SK-N-SH treated with all-trans-retinoic acid at 6 μM for 48 hours (cell line): ENCODE measurements at regions not wholly inside any gene's neighbourhood (a gene's known extent, or its start where the extent isn't known, plus 50 kb on each side); places are given as distances from the start of the nearest gene placed in this dataset.

ENCODE experiments used
- ATAC-seq: fragments of 200-7000 bp; cut with Tn5 transposase; 3 replicates; pipeline ENCODE4 v1.9.1; 2020; ENCODE audit warnings: mild to moderate bottlenecking, moderate library complexity
- ARNTL ChIP-seq: fragments of 450-650 bp; formaldehyde crosslinking; IDR thresholded peaks from 2 replicates; pipeline ENCODE4 v1.5.0; 2020; ENCODE audit warnings: low read depth, mild to moderate bottlenecking, moderate library complexity, borderline replicate concordance
- CSDC2 ChIP-seq: fragments of 250-450 bp; sonication (Bioruptor Pico); IDR thresholded peaks from 2 replicates; pipeline ENCODE4 v1.5.0; 2020; ENCODE audit warnings: mild to moderate bottlenecking, moderate library complexity
- ESRRG ChIP-seq: fragments of 250-450 bp; sonication (Bioruptor Pico); IDR thresholded peaks from 2 replicates; pipeline ENCODE4 v1.6.1; 2021; ENCODE audit warnings: mild to moderate bottlenecking
- GLIS3 ChIP-seq: fragments of 250-450 bp; sonication (Bioruptor Pico); IDR thresholded peaks from 2 replicates; pipeline ENCODE4 v1.5.0; 2020; ENCODE audit warnings: mild to moderate bottlenecking, moderate library complexity
- ISL1 ChIP-seq: fragments of 250-450 bp; sonication (Bioruptor Pico); IDR thresholded peaks from 2 replicates; pipeline ENCODE4 v2.1.2; 2022; ENCODE audit warnings: mild to moderate bottlenecking, moderate library complexity
- PPARA ChIP-seq: fragments of 250-450 bp; sonication (Bioruptor Pico); IDR thresholded peaks from 2 replicates; pipeline ENCODE4 v1.5.0; 2020; ENCODE audit warnings: mild to moderate bottlenecking, borderline replicate concordance
- SNAI2 ChIP-seq: fragments of 250-450 bp; sonication (Bioruptor Pico); IDR thresholded peaks from 2 replicates; pipeline ENCODE4 v1.5.0; 2020; ENCODE audit warnings: mild to moderate bottlenecking, moderate library complexity
- TCF4 ChIP-seq: fragments of 250-450 bp; sonication (Bioruptor Pico); IDR thresholded peaks from 2 replicates; pipeline ENCODE4 v1.8.0; 2021; ENCODE audit warnings: mild to moderate bottlenecking, moderate library complexity, borderline replicate concordance
- TOX ChIP-seq: fragments of 250-450 bp; sonication (Bioruptor Pico); IDR thresholded peaks from 2 replicates; pipeline ENCODE4 v1.8.0; 2021; ENCODE audit warnings: mild to moderate bottlenecking, moderate library complexity, borderline replicate concordance
- ZC3H10 ChIP-seq: fragments of 250-450 bp; sonication (Bioruptor Pico); IDR thresholded peaks from 2 replicates; pipeline ENCODE4 v1.5.1; 2021; ENCODE audit warnings: mild to moderate bottlenecking, moderate library complexity
- ZFP3 ChIP-seq: fragments of 250-450 bp; sonication (Bioruptor Pico); IDR thresholded peaks from 2 replicates; pipeline ENCODE4 v1.5.0; 2020; ENCODE audit warnings: mild to moderate bottlenecking, moderate library complexity
- ZFP30 ChIP-seq: fragments of 450-650 bp; formaldehyde crosslinking; IDR thresholded peaks from 2 replicates; pipeline ENCODE4 v1.5.0; 2022; ENCODE audit warnings: mild to moderate bottlenecking, moderate library complexity
- ZNF565 ChIP-seq: fragments of 450-650 bp; formaldehyde crosslinking; conservative IDR thresholded peaks from 2 replicates; pipeline ENCODE4 v1.5.0; 2020; ENCODE audit warnings: low read depth, mild to moderate bottlenecking, moderate library complexity
- ZNF70 ChIP-seq: fragments of 450-650 bp; formaldehyde crosslinking; IDR thresholded peaks from 2 replicates; pipeline ENCODE4 v1.5.0; 2020; ENCODE audit warnings: mild to moderate bottlenecking, moderate library complexity
- ZNF8 ChIP-seq: fragments of 450-650 bp; formaldehyde crosslinking; IDR thresholded peaks from 2 replicates; pipeline ENCODE4 v1.5.0; 2020; ENCODE audit warnings: mild to moderate bottlenecking, moderate library complexity
- TF ChIP-seq, protein P1 (sequence below): fragments of 250-450 bp; sonication (Bioruptor Pico); IDR thresholded peaks from 2 replicates; pipeline ENCODE4 v1.5.0; 2020; ENCODE audit warnings: mild to moderate bottlenecking, moderate library complexity
- TF ChIP-seq, protein P2 (sequence below): fragments of 250-450 bp; sonication (Bioruptor Pico); IDR thresholded peaks from 2 replicates; pipeline ENCODE4 v1.5.1; 2020; ENCODE audit warnings: low read depth, mild to moderate bottlenecking, moderate library complexity
- TF ChIP-seq, protein P3 (sequence below): fragments of 250-450 bp; sonication (Bioruptor Pico); IDR thresholded peaks from 2 replicates; pipeline ENCODE4 v1.5.1; 2021; ENCODE audit warnings: mild to moderate bottlenecking, moderate library complexity
- TF ChIP-seq, protein P4 (sequence below): fragments of 250-450 bp; sonication (Bioruptor Pico); IDR thresholded peaks from 2 replicates; pipeline ENCODE4 v1.8.0; 2021; ENCODE audit warnings: low read depth, mild to moderate bottlenecking, moderate library complexity, borderline replicate concordance
- TF ChIP-seq, protein P5 (sequence below): fragments of 250-450 bp; sonication (Bioruptor Pico); IDR thresholded peaks from 2 replicates; pipeline ENCODE4 v1.8.0; 2020; ENCODE audit warnings: mild to moderate bottlenecking, moderate library complexity, borderline replicate concordance

DNA sequence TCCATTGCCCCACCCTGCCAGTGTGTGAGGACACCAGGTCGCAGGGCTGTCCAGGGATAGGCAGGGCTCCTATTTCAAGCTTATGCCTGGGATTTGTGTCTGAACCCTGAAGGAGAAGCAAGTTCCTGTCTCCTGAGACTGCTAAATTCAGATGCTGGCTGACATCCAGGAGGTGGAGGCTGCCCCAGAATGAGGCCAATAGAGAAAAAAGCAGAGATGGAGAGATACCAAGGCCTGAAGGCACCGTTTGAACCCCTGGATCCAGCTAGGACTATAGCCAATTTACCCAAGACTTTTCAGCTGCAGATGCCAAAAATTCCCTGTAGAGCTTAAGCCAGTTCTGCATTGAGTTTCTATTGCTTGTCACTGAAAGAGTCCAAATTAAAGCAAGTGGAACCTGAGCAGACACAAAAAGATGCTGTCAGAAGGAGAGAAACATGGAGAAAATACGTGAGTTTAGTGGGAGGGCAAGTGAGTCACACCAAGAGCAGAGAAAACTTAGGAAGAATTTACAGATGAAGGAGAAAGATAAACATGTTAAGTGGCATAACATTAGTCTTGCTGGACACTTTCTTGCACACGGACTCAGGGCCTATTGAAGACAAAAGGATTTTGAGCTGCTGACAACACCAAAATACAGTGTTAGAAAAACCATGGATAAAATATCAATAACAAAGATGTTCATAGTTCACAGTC, 148.6 kb downstream of the CNTN3 start:
- peak; percentile 68 for ATAC-seq
- no peak for TF ChIP-seq ZNF565 (CRISPR knock-in tag)
- no peak for TF ChIP-seq ISL1
- TF ChIP-seq ZC3H10 (CRISPR knock-in tag): no peak
- TF ChIP-seq SNAI2 (CRISPR knock-in tag): no peak
- no peak for TF ChIP-seq CSDC2
- TF ChIP-seq, protein P1, sequence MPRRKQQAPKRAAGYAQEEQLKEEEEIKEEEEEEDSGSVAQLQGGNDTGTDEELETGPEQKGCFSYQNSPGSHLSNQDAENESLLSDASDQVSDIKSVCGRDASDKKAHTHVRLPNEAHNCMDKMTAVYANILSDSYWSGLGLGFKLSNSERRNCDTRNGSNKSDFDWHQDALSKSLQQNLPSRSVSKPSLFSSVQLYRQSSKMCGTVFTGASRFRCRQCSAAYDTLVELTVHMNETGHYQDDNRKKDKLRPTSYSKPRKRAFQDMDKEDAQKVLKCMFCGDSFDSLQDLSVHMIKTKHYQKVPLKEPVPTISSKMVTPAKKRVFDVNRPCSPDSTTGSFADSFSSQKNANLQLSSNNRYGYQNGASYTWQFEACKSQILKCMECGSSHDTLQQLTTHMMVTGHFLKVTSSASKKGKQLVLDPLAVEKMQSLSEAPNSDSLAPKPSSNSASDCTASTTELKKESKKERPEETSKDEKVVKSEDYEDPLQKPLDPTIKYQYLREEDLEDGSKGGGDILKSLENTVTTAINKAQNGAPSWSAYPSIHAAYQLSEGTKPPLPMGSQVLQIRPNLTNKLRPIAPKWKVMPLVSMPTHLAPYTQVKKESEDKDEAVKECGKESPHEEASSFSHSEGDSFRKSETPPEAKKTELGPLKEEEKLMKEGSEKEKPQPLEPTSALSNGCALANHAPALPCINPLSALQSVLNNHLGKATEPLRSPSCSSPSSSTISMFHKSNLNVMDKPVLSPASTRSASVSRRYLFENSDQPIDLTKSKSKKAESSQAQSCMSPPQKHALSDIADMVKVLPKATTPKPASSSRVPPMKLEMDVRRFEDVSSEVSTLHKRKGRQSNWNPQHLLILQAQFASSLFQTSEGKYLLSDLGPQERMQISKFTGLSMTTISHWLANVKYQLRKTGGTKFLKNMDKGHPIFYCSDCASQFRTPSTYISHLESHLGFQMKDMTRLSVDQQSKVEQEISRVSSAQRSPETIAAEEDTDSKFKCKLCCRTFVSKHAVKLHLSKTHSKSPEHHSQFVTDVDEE (CRISPR knock-in tag): no peak
- TF ChIP-seq ZNF8: no peak

DNA sequence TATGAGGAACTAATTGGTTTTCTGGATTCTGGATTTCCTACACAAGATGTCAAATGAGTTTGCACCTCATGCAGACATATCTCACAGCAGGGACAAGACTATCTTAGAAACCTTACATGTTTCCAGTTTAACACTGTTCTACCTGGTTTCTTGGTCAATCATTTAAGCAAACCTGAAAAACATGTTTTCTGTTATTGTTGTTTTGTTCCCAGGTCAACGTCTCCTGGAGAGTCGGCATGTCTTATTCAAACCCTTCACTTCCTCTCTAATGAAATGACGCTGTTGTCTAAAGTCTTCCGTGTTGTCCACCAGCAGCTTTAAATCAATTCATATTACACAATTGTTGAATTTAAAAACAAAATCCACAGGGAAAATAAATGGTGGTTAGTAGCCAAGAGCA, 150.9 kb downstream of the CNTN3 start:
- ATAC-seq: no peak
- TF ChIP-seq ESRRG: no peak
- TF ChIP-seq TCF4: no peak
- TF ChIP-seq ZFP30 (CRISPR knock-in tag): no peak
- TF ChIP-seq ISL1: no peak
- TF ChIP-seq ZFP3 (CRISPR knock-in tag): no peak
- TF ChIP-seq, protein P2, sequence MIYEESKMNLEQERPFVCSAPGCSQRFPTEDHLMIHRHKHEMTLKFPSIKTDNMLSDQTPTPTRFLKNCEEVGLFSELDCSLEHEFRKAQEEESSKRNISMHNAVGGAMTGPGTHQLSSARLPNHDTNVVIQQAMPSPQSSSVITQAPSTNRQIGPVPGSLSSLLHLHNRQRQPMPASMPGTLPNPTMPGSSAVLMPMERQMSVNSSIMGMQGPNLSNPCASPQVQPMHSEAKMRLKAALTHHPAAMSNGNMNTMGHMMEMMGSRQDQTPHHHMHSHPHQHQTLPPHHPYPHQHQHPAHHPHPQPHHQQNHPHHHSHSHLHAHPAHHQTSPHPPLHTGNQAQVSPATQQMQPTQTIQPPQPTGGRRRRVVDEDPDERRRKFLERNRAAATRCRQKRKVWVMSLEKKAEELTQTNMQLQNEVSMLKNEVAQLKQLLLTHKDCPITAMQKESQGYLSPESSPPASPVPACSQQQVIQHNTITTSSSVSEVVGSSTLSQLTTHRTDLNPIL (CRISPR knock-in tag): no peak
- no peak for TF ChIP-seq ZC3H10 (CRISPR knock-in tag)
- TF ChIP-seq TOX (CRISPR knock-in tag): no peak
- TF ChIP-seq, protein P3, sequence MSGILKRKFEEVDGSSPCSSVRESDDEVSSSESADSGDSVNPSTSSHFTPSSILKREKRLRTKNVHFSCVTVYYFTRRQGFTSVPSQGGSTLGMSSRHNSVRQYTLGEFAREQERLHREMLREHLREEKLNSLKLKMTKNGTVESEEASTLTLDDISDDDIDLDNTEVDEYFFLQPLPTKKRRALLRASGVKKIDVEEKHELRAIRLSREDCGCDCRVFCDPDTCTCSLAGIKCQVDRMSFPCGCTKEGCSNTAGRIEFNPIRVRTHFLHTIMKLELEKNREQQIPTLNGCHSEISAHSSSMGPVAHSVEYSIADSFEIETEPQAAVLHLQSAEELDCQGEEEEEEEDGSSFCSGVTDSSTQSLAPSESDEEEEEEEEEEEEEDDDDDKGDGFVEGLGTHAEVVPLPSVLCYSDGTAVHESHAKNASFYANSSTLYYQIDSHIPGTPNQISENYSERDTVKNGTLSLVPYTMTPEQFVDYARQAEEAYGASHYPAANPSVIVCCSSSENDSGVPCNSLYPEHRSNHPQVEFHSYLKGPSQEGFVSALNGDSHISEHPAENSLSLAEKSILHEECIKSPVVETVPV (CRISPR knock-in tag): no peak
- no peak for TF ChIP-seq ARNTL
- no peak for TF ChIP-seq SNAI2 (CRISPR knock-in tag)
- TF ChIP-seq, protein P4, sequence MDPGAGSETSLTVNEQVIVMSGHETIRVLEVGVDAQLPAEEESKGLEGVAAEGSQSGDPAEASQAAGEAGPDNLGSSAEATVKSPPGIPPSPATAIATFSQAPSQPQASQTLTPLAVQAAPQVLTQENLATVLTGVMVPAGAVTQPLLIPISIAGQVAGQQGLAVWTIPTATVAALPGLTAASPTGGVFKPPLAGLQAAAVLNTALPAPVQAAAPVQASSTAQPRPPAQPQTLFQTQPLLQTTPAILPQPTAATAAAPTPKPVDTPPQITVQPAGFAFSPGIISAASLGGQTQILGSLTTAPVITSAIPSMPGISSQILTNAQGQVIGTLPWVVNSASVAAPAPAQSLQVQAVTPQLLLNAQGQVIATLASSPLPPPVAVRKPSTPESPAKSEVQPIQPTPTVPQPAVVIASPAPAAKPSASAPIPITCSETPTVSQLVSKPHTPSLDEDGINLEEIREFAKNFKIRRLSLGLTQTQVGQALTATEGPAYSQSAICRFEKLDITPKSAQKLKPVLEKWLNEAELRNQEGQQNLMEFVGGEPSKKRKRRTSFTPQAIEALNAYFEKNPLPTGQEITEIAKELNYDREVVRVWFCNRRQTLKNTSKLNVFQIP (CRISPR knock-in tag): no peak
- TF ChIP-seq, protein P5, sequence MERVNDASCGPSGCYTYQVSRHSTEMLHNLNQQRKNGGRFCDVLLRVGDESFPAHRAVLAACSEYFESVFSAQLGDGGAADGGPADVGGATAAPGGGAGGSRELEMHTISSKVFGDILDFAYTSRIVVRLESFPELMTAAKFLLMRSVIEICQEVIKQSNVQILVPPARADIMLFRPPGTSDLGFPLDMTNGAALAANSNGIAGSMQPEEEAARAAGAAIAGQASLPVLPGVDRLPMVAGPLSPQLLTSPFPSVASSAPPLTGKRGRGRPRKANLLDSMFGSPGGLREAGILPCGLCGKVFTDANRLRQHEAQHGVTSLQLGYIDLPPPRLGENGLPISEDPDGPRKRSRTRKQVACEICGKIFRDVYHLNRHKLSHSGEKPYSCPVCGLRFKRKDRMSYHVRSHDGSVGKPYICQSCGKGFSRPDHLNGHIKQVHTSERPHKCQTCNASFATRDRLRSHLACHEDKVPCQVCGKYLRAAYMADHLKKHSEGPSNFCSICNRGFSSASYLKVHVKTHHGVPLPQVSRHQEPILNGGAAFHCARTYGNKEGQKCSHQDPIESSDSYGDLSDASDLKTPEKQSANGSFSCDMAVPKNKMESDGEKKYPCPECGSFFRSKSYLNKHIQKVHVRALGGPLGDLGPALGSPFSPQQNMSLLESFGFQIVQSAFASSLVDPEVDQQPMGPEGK: no peak
- no peak for TF ChIP-seq ZNF8
- TF ChIP-seq PPARA: no peak
- TF ChIP-seq GLIS3: no peak
- TF ChIP-seq, protein P1 (CRISPR knock-in tag): no peak
- no peak for TF ChIP-seq ZNF70 (CRISPR knock-in tag)
